Loucy (cell line): ENCODE measurements at regions not wholly inside any gene's neighbourhood (a gene's known extent, or its start where the extent isn't known, plus 50 kb on each side); places are given as distances from the start of the nearest gene placed in this dataset.

Experiments used
- EZH2phosphoT487 ChIP-seq: fragments of 200-600 bp; IDR thresholded peaks from 2 replicates; pipeline ENCODE4 v1.6.1; 2018; ENCODE audit warnings: antibody characterized with exemption, mild to moderate bottlenecking, moderate library complexity, borderline replicate concordance
- TF ChIP-seq, protein P1 (sequence below): fragments of 200-600 bp; sonication (generic); conservative IDR thresholded peaks from 2 replicates; pipeline ENCODE4 v1.5.1; 2014; ENCODE audit warnings: mild to moderate bottlenecking, antibody characterized with exemption, low read length

- TF ChIP-seq, protein P1, sequence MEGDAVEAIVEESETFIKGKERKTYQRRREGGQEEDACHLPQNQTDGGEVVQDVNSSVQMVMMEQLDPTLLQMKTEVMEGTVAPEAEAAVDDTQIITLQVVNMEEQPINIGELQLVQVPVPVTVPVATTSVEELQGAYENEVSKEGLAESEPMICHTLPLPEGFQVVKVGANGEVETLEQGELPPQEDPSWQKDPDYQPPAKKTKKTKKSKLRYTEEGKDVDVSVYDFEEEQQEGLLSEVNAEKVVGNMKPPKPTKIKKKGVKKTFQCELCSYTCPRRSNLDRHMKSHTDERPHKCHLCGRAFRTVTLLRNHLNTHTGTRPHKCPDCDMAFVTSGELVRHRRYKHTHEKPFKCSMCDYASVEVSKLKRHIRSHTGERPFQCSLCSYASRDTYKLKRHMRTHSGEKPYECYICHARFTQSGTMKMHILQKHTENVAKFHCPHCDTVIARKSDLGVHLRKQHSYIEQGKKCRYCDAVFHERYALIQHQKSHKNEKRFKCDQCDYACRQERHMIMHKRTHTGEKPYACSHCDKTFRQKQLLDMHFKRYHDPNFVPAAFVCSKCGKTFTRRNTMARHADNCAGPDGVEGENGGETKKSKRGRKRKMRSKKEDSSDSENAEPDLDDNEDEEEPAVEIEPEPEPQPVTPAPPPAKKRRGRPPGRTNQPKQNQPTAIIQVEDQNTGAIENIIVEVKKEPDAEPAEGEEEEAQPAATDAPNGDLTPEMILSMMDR = no peak
- TF ChIP-seq EZH2phosphoT487 = no peak
These were observed 621.2 kb upstream of the ACVR2A start for GRCh38 chr2:147223553-147224060.
